Astrocyte (in vitro differentiated cells and primary cell): ENCODE measurements at regions not wholly inside any gene's neighbourhood (a gene's known extent, or its start where the extent isn't known, plus 50 kb on each side); places are given as distances from the start of the nearest gene placed in this dataset.

Experiments used
- EZH2 ChIP-seq: IDR thresholded peaks from 2 replicates; pipeline ENCODE4 v1.6.1; 2012; ENCODE audit warnings: mild to moderate bottlenecking, low read length, inconsistent platforms; ENCODE audit not compliant: insufficient read depth
- TF ChIP-seq, protein P1 (sequence below): IDR thresholded peaks from 2 replicates; pipeline ENCODE4 v1.5.1; 2011; ENCODE audit warnings: low read depth, mild to moderate bottlenecking, inconsistent platforms, low read length, moderate library complexity; ENCODE audit not compliant: insufficient read depth

DNA sequence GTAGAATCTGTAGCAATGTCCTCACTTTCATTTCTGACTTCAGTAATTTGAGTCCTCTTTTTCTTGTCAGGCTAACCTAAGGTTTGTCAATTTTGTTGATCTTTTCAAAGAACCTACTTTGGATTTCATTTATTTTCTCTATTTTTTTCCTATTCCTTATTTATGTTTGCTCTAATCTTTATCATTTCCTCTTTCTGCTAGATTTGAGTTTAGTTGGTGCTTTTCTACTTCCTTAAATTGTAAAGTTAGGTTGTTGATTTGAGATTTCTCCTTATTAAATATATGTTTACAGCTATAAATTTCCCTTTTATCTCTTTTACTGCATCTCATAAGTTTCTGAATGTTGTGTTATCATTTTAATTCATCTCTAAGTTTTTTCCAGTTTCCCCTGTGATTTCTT, 75.1 kb upstream of the FAM120A start:
- TF ChIP-seq, protein P1, sequence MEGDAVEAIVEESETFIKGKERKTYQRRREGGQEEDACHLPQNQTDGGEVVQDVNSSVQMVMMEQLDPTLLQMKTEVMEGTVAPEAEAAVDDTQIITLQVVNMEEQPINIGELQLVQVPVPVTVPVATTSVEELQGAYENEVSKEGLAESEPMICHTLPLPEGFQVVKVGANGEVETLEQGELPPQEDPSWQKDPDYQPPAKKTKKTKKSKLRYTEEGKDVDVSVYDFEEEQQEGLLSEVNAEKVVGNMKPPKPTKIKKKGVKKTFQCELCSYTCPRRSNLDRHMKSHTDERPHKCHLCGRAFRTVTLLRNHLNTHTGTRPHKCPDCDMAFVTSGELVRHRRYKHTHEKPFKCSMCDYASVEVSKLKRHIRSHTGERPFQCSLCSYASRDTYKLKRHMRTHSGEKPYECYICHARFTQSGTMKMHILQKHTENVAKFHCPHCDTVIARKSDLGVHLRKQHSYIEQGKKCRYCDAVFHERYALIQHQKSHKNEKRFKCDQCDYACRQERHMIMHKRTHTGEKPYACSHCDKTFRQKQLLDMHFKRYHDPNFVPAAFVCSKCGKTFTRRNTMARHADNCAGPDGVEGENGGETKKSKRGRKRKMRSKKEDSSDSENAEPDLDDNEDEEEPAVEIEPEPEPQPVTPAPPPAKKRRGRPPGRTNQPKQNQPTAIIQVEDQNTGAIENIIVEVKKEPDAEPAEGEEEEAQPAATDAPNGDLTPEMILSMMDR, result no peak
- no peak for TF ChIP-seq EZH2
